ENCODE measurements at regions not wholly inside any gene's neighbourhood (a gene's known extent, or its start where the extent isn't known, plus 50 kb on each side); places are given as distances from the start of the nearest gene placed in this dataset.
A peak's percentile ranks its signal among the peaks of the same experiment; 100 is the strongest.

DNA sequence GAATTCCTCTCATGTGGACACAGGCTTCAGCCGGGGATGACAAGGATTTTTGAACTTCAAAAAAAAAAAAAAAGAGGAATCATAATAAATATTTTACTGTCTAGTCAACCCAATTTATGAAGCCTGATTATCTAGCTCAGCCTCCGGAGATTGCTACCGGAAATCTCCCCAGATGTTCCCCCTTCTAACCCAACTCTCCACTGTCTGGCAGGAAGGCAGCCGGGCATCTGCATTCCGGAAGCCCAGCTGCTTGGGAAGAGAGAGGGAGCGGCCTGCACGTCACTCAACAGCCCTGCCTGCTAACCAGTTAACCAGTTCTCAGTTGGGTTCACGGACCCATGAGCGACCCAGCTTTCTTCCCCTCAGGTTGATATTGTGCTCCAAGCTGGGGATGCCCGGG, 87.2 kb upstream of the POU3F3 start:
- no peak overlapping the region for H3K4me3 ChIP-seq (ENCODE audit: low read depth, low read length)
- TF ChIP-seq, protein P1, sequence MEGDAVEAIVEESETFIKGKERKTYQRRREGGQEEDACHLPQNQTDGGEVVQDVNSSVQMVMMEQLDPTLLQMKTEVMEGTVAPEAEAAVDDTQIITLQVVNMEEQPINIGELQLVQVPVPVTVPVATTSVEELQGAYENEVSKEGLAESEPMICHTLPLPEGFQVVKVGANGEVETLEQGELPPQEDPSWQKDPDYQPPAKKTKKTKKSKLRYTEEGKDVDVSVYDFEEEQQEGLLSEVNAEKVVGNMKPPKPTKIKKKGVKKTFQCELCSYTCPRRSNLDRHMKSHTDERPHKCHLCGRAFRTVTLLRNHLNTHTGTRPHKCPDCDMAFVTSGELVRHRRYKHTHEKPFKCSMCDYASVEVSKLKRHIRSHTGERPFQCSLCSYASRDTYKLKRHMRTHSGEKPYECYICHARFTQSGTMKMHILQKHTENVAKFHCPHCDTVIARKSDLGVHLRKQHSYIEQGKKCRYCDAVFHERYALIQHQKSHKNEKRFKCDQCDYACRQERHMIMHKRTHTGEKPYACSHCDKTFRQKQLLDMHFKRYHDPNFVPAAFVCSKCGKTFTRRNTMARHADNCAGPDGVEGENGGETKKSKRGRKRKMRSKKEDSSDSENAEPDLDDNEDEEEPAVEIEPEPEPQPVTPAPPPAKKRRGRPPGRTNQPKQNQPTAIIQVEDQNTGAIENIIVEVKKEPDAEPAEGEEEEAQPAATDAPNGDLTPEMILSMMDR (IDR thresholded peaks at IDR 0.05; ENCODE audit: low read depth, low read length, missing control alignments), result no peak
- DNase-seq, result peak; percentile 74
- in situ Hi-C loops (cut with HindIII; ENCODE audit: low pct_ligation_motif_present, low sequenced_read_pairs), result no loop called here
- H3K36me3 ChIP-seq (replicated peaks), result no peaks in the 10 kb centered on the region
- H3K27me3 ChIP-seq (replicated peaks), result no peaks in the 10 kb centered on the region
- H3K27ac ChIP-seq, result peak overlapping the region; percentile 98

DNA sequence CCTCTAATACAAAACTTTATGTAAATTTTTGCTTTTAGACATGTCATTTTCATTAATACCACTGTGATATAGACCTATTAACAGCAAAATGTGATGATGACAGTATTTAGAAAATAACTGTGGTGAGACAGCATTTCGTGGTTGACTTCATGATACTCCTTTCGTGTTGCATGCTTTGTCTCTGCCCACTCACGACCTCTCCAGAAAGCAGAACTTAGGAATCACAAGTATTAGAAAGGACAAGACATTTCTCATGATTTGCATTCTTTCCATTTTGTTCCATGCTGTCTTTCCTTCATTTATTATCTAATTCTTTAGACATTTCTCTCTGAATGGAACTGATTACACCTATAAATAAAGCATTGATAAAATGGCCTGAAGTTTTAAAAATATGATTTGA, 85.2 kb upstream of the POU3F3 start:
- Histone ChIP-seq H3K4me3 (ENCODE audit: low read depth, low read length) (no peak overlapping the region), H3K27me3 (replicated peaks) (no peaks in the 10 kb centered on the region), H3K27ac (peak overlapping the region; percentile 98), H3K36me3 (replicated peaks) (no peaks in the 10 kb centered on the region)
- in situ Hi-C loops (cut with HindIII; ENCODE audit: low pct_ligation_motif_present, low sequenced_read_pairs), result no loop called here
- DNase-seq, result peak; percentile 82
- TF ChIP-seq, protein P1 (IDR thresholded peaks at IDR 0.05; ENCODE audit: low read depth, low read length, missing control alignments), result no peak

DNA sequence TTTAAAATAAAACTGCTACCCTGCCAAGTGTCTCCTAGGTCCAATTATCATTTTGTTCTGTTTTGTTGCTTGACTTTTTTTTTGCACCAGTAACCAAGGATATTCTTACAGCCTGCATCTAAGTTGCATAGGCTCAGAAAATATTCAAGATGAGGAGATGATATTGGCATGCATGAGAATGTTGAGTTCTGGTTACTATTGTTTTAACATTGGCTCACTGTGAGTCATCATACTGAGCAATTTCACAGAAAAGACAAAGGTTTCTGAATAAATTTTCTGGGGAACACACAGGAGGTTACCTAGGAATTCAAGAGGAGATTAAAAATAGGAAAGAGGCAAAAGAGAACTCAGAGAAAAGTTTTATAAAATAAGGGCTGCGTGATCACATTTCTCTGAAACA, 84.8 kb upstream of the POU3F3 start:
- Histone ChIP-seq H3K27ac (peak overlapping the region; percentile 98), H3K27me3 (replicated peaks) (no peaks in the 10 kb centered on the region), H3K36me3 (replicated peaks) (no peaks in the 10 kb centered on the region), H3K4me3 (ENCODE audit: low read depth, low read length) (no peak overlapping the region)
- TF ChIP-seq, protein P1 (IDR thresholded peaks at IDR 0.05; ENCODE audit: low read depth, low read length, missing control alignments), result no peak
- peak; percentile 81 for DNase-seq
- in situ Hi-C loops (cut with HindIII; ENCODE audit: low pct_ligation_motif_present, low sequenced_read_pairs), result no loop called here

DNA sequence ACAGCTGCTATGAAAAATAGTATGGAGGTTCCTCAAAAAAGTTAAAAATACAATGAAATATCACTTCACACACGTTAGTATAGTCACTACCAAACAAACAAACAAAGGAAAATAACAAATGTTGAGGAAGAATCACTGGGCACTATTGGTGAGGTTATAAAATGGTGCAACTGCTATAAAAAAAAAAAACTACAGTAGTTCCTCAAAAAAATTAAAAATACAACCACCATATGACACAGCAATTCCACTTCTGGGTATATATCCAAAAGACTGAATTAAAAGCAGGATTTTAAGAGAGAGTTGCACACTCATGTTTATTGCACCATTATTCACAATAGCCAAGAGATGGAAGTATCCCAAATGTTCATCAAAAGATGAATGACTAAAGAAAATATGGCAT, 80.9 kb upstream of the POU3F3 start:
- in situ Hi-C loops (cut with HindIII; ENCODE audit: low pct_ligation_motif_present, low sequenced_read_pairs), result no loop called here
- no peaks in the 10 kb centered on the region for H3K36me3 ChIP-seq (replicated peaks)
- TF ChIP-seq, protein P1 (IDR thresholded peaks at IDR 0.05; ENCODE audit: low read depth, low read length, missing control alignments), result no peak
- H3K27me3 ChIP-seq (replicated peaks), result no peaks in the 10 kb centered on the region
- no peak overlapping the region for H3K4me3 ChIP-seq (ENCODE audit: low read depth, low read length)
- no peak for DNase-seq
- H3K27ac ChIP-seq, result no peak overlapping the region

DNA sequence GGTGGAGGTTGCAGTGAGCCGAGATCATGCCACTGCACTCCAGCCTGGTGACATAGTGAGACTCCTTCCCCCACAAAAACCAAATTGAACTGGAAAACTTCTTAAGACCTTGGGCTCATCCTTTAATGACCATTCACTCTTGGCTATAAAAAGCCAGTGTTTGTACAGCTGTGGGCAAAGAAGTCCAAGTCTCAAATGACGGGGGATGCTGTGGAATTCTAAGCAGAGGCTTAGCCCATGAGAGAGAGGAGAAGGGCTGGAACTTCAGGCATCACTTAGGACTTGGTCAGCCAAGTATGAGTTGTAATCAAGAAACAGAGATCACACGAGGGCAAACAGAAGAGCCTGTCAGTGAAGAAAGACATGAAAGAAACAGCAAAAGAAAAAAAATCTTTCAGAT, 79.3 kb upstream of the POU3F3 start:
- in situ Hi-C loops (cut with HindIII; ENCODE audit: low pct_ligation_motif_present, low sequenced_read_pairs), result no loop called here
- no peak overlapping the region for H3K4me3 ChIP-seq (ENCODE audit: low read depth, low read length)
- H3K27me3 ChIP-seq (replicated peaks), result no peaks in the 10 kb centered on the region
- peak; percentile 75 for DNase-seq
- no peaks in the 10 kb centered on the region for H3K36me3 ChIP-seq (replicated peaks)
- H3K27ac ChIP-seq, result peak overlapping the region; percentile 64
- TF ChIP-seq, protein P1 (IDR thresholded peaks at IDR 0.05; ENCODE audit: low read depth, low read length, missing control alignments), result no peak

DNA sequence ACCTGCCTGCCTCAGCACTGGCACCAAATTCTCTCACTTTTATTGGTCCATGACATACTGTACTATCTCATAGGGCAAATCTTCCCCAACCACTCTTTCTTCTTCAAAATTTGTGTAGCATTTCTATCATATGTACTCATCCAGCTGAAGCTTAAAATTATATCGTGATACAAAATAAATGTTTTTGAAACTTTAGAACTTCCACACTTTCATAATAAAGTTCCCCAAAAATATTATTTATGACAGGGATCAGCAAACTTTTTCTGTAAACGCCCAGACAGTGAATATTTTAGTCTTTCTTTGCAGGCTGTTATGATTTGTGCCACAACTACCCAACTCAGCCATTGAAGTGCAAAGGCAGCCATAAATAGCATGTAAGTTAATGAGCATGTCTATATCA, 76.2 kb upstream of the POU3F3 start:
- no peak for DNase-seq
- Histone ChIP-seq H3K36me3 (replicated peaks) (no peaks in the 10 kb centered on the region), H3K27ac (no peak overlapping the region), H3K27me3 (replicated peaks) (no peaks in the 10 kb centered on the region), H3K4me3 (ENCODE audit: low read depth, low read length) (no peak overlapping the region)
- in situ Hi-C loops (cut with HindIII; ENCODE audit: low pct_ligation_motif_present, low sequenced_read_pairs), result no loop called here
- TF ChIP-seq, protein P1 (IDR thresholded peaks at IDR 0.05; ENCODE audit: low read depth, low read length, missing control alignments), result no peak
